Vagina (tissue), 2 donors: ENCODE measurements at regions not wholly inside any gene's neighbourhood (a gene's known extent, or its start where the extent isn't known, plus 50 kb on each side); places are given as distances from the start of the nearest gene placed in this dataset.

Source experiments
- POLR2A ChIP-seq, 2 donors: fragments of 450-650 bp; IDR thresholded peaks; one replicate each; pipeline ENCODE4 v1.6.1; 2017; ENCODE audit warnings: antibody characterized with exemption in 2 of 2, mild to moderate bottlenecking in 2 of 2, moderate library complexity in 2 of 2
- TF ChIP-seq, protein P1 (sequence below), 3 experiments: fragments of 450-650 bp in 2 of 3; fragments of 200-600 bp in 1 of 3; sonication (generic) in 1 of 3; IDR thresholded peaks; one replicate each; pipeline ENCODE4 v1.5.1; 2017 to 2019; ENCODE audit warnings: antibody characterized with exemption in 3 of 3, mild to moderate bottlenecking in 2 of 3, moderate library complexity in 2 of 3

DNA sequence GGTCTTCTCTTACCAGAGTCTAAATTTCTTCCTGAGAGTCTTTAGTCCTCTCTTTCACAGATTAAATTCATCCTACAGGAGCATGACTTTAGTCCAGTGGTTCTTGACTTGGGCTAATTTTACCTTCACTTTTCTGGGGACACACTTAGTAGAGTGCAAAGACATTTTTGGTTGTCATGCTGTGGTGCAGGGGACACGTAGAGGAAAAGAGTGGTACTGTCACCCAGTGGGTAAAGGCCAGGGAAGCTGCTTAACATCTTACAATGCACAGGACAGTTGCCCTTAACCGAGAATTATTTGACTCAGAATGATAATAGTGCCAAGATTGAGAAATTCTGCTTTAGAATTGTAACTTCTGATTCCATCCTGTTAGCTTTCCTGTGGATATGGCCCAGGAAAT, 772.5 kb upstream of the GRM7 start:
- TF ChIP-seq, protein P1, sequence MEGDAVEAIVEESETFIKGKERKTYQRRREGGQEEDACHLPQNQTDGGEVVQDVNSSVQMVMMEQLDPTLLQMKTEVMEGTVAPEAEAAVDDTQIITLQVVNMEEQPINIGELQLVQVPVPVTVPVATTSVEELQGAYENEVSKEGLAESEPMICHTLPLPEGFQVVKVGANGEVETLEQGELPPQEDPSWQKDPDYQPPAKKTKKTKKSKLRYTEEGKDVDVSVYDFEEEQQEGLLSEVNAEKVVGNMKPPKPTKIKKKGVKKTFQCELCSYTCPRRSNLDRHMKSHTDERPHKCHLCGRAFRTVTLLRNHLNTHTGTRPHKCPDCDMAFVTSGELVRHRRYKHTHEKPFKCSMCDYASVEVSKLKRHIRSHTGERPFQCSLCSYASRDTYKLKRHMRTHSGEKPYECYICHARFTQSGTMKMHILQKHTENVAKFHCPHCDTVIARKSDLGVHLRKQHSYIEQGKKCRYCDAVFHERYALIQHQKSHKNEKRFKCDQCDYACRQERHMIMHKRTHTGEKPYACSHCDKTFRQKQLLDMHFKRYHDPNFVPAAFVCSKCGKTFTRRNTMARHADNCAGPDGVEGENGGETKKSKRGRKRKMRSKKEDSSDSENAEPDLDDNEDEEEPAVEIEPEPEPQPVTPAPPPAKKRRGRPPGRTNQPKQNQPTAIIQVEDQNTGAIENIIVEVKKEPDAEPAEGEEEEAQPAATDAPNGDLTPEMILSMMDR (IDR thresholded peaks at IDR 0.05) = no peak
- no peak for TF ChIP-seq POLR2A (IDR thresholded peaks at IDR 0.05)
